Fibroblast of mammary gland (primary cell): ENCODE measurements at regions not wholly inside any gene's neighbourhood (a gene's known extent, or its start where the extent isn't known, plus 50 kb on each side); places are given as distances from the start of the nearest gene placed in this dataset.

Experiments
- DNase-seq: peaks from one replicate; pipeline ENCODE4 v3.0.0-alpha.2; 2010; ENCODE audit warnings: low read depth
- H3K4me3 ChIP-seq: 2 replicates; pipeline ENCODE4 v1.5.1; 2011; ENCODE audit warnings: low read depth, mild to moderate bottlenecking, low read length, moderate library complexity; ENCODE audit not compliant: control insufficient read depth
- CTCF ChIP-seq: conservative IDR thresholded peaks from 2 replicates; pipeline ENCODE4 v1.5.1; 2011; ENCODE audit warnings: low read depth, low read length, inconsistent platforms; ENCODE audit not compliant: control insufficient read depth, insufficient read depth

- no peak for DNase-seq
- H3K4me3 ChIP-seq = no peak overlapping the region
- TF ChIP-seq CTCF = no peak
These were observed 310.2 kb downstream of the FBXW7 start for GRCh38 chr4:152225680-152226079.

- TF ChIP-seq CTCF = no peak
- no peak overlapping the region for H3K4me3 ChIP-seq
- DNase-seq = no peak
These were observed 311.0 kb downstream of the FBXW7 start for GRCh38 chr4:152224721-152225420.

GRCh38 chr4:152224223-152224622, 311.7 kb downstream of the FBXW7 start:
- DNase-seq = no peak
- no peak for TF ChIP-seq CTCF

GRCh38 chr4:152223600-152223999, 312.3 kb downstream of the FBXW7 start:
- no peak overlapping the region for H3K4me3 ChIP-seq
- DNase-seq = no peak
- TF ChIP-seq CTCF = no peak

More at GRCh38 chr4:152224223-152224622, 311.7 kb downstream of the FBXW7 start:
- no peak overlapping the region for H3K4me3 ChIP-seq

- H3K4me3 ChIP-seq = no peak overlapping the region
- no peak for TF ChIP-seq CTCF
- DNase-seq = no peak
These were observed 313.9 kb downstream of the FBXW7 start for GRCh38 chr4:152221816-152222516.

GRCh38 chr4:152220201-152220666, 315.7 kb downstream of the FBXW7 start:
- peak; percentile 76 for DNase-seq
- H3K4me3 ChIP-seq = no peak overlapping the region
- no peak for TF ChIP-seq CTCF
